ENCODE measurements at regions not wholly inside any gene's neighbourhood (a gene's known extent, or its start where the extent isn't known, plus 50 kb on each side); places are given as distances from the start of the nearest gene placed in this dataset.

DNA sequence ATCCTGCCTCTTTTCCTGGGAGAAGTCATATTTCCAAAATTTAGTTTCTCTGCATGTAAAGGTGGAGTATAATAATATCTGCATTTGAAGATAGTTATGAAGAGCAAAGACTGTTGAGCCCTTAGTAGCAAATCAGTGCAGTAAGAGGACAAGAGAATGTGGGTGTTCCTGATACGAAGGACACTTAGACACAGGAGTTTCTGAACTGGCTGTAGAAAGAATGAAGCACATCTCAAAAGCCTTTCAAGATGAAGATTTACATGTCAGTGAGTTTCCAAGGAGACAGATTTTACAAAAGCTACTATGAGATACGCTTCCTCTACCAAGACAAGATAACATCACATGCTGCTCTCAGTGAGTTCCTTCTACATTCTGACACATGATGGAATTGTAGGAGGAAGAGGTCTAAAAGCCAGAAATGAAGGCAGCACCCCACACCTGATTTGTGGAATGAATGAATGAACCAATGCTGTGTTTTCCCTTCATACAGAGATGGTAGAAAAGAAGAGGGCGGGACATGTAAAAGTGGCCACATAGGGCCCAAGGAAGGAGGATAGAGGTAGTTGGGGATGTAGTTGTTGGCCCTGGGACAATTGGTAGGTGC, 173.6 kb upstream of the PDE1C start:
- TF ChIP-seq, protein P1, sequence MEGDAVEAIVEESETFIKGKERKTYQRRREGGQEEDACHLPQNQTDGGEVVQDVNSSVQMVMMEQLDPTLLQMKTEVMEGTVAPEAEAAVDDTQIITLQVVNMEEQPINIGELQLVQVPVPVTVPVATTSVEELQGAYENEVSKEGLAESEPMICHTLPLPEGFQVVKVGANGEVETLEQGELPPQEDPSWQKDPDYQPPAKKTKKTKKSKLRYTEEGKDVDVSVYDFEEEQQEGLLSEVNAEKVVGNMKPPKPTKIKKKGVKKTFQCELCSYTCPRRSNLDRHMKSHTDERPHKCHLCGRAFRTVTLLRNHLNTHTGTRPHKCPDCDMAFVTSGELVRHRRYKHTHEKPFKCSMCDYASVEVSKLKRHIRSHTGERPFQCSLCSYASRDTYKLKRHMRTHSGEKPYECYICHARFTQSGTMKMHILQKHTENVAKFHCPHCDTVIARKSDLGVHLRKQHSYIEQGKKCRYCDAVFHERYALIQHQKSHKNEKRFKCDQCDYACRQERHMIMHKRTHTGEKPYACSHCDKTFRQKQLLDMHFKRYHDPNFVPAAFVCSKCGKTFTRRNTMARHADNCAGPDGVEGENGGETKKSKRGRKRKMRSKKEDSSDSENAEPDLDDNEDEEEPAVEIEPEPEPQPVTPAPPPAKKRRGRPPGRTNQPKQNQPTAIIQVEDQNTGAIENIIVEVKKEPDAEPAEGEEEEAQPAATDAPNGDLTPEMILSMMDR (IDR thresholded peaks at IDR 0.05): no peak
- TF ChIP-seq POLR2A (IDR thresholded peaks at IDR 0.05): no peak
